ENCODE measurements at regions not wholly inside any gene's neighbourhood (a gene's known extent, or its start where the extent isn't known, plus 50 kb on each side); places are given as distances from the start of the nearest gene placed in this dataset.
A peak's percentile ranks its signal among the peaks of the same experiment; 100 is the strongest.

- Histone ChIP-seq H4K91ac (ENCODE audit: insufficient read length, low read depth, low read length) (no peak overlapping the region), H3K4ac (ENCODE audit: low read depth, low read length) (no peak overlapping the region), H3K9ac (ENCODE audit: extremely low read depth, insufficient read length, low read length) (no peak overlapping the region), H4K5ac (ENCODE audit: insufficient read length, low read depth, low read length) (no peak overlapping the region), H3T11ph (ENCODE audit: low read length) (no peak overlapping the region), H3K79me2 (ENCODE audit: insufficient read depth, low read length) (no peaks in the 10 kb centered on the region), H4K20me1 (ENCODE audit: control insufficient read depth, insufficient read depth, insufficient read length) (no peaks in the 10 kb centered on the region), H2BK120ac (ENCODE audit: low read depth, low read length, poor library complexity, severe bottlenecking) (no peak overlapping the region), H3K27me3 (ENCODE audit: insufficient read depth, low read length) (no peaks in the 10 kb centered on the region), H2AK5ac (ENCODE audit: insufficient read length, low read length) (no peak overlapping the region), H3K9me3 (ENCODE audit: control insufficient read depth, low read depth, low read length) (no peaks in the 10 kb centered on the region), H3K56ac (ENCODE audit: insufficient read length, low read depth, low read length) (no peak overlapping the region), H4K8ac (replicated peaks; ENCODE audit: insufficient read length, low read depth, low read length) (no peak overlapping the region), H3K4me1 (ENCODE audit: insufficient read depth, low read length) (0 out of 2 replicates have a peak, but pooled peaks cover 4% of the 10 kb centered on the region), H3K18ac (ENCODE audit: insufficient read length, low read depth, low read length) (no peak overlapping the region), H3K23ac (ENCODE audit: insufficient read length, low read depth, low read length) (no peak overlapping the region), H2BK20ac (ENCODE audit: low read depth, low read length, poor library complexity, severe bottlenecking) (no peak overlapping the region), H3K14ac (ENCODE audit: insufficient read depth, low read length) (no peak overlapping the region), H2BK5ac (ENCODE audit: insufficient read length, low read length) (no peak overlapping the region), H2BK12ac (ENCODE audit: insufficient read length, low read depth, low read length) (no peak overlapping the region), H2BK15ac (ENCODE audit: low read depth, low read length) (no peak overlapping the region), H2AFZ (ENCODE audit: low read length) (no peak overlapping the region), H3K27ac (ENCODE audit: insufficient read length, low read depth, low read length) (no peak overlapping the region), H3K79me1 (ENCODE audit: insufficient read depth, low read depth, low read length, poor library complexity, severe bottlenecking) (no peaks in the 10 kb centered on the region), H3K23me2 (ENCODE audit: insufficient read length, low read depth, low read length, poor library complexity, severe bottlenecking) (no peaks in the 10 kb centered on the region), H3K4me2 (ENCODE audit: insufficient read depth, insufficient read length, low read length) (no peak overlapping the region)
- peaks cover 7 to 9% of the 10 kb centered on the region in 2 experiments; a peak in 3 of 4 replicates for H3K4me1 Mint-ChIP-seq
- DNase-seq: no peak
- no CpG with 5 or more reads among the region's 5 CpGs for WGBS (ENCODE audit: extremely low coverage, insufficient read length, low lambda C conversion rate)
- no peak overlapping the region for H3K4me3 Mint-ChIP-seq
- H3K27ac Mint-ChIP-seq: peak overlapping the region in 1 of 3 experiments; percentile 46; a peak in 3 of 7 replicates
- no peaks in the 10 kb centered on the region; the same call in 1 of the 2 replicates for H3K27me3 Mint-ChIP-seq (ENCODE audit: low read depth)
- no peak for TF ChIP-seq CTCF (conservative IDR thresholded peaks at IDR 0.05)
- H3K36me3 Mint-ChIP-seq (ENCODE audit: insufficient read depth in 1 of 3, low read depth in 3 of 3): no peaks in the 10 kb centered on the region
- H3K9me3 Mint-ChIP-seq: no peaks in the 10 kb centered on the region
Measured at GRCh38 chr6:44723439-44724197, 336.1 kb downstream of the CDC5L start.

All from H9 (cell line).